ENCODE measurements at regions not wholly inside any gene's neighbourhood (a gene's known extent, or its start where the extent isn't known, plus 50 kb on each side); places are given as distances from the start of the nearest gene placed in this dataset.

GRCh38 chr1:234535763-234536515 is 57.0 kb upstream of the TARBP1 start:
- no peak for TF ChIP-seq TAF1 (IDR thresholded peaks at IDR 0.05; ENCODE audit: borderline replicate concordance, insufficient read depth, low read length)
- no peak for TF ChIP-seq POLR2AphosphoS5 (IDR thresholded peaks at IDR 0.05; ENCODE audit: low read depth, low read length)

All from PFSK-1 (cell line).